Activated CD4-positive, alpha-beta T cell treated with anti-CD3 and anti-CD28 coated beads for 24 hours (primary cell): ENCODE measurements at regions not wholly inside any gene's neighbourhood (a gene's known extent, or its start where the extent isn't known, plus 50 kb on each side); places are given as distances from the start of the nearest gene placed in this dataset.
A peak's percentile ranks its signal among the peaks of the same experiment; 100 is the strongest.
"Not testable (repeated sequence)": the region's sequence is repeated elsewhere in the genome, so short reads cannot be mapped to it uniquely, and the experiment has no call there.

ENCODE experiments used
- DNase-seq, 2 donors: peaks; one replicate each; pipeline ENCODE4 v3.0.0-alpha.2; 2020; ENCODE audit warnings: low read depth in 2 of 2

GRCh38 chr2:136286423-136286822, 168.5 kb upstream of the CXCR4 start:
- no peak for DNase-seq

GRCh38 chr2:136284226-136285119, 166.5 kb upstream of the CXCR4 start:
- no peak for DNase-seq

GRCh38 chr2:136282251-136282650, 164.3 kb upstream of the CXCR4 start:
- no peak for DNase-seq

GRCh38 chr2:136281281-136282114, 163.5 kb upstream of the CXCR4 start:
- no peak for DNase-seq

- not testable (repeated sequence) for DNase-seq
These were observed 148.4 kb upstream of the CXCR4 start for GRCh38 chr2:136266346-136266745.

- no peak for DNase-seq
These were observed 141.6 kb upstream of the CXCR4 start for GRCh38 chr2:136259551-136259950.

GRCh38 chr2:136257893-136258292, 139.9 kb upstream of the CXCR4 start:
- DNase-seq: no peak

- DNase-seq: no peak
These were observed 137.9 kb upstream of the CXCR4 start for GRCh38 chr2:136255648-136256461.

- DNase-seq: no peak
These were observed 137.2 kb upstream of the CXCR4 start for GRCh38 chr2:136255127-136255526.

GRCh38 chr2:136254681-136255080, 136.7 kb upstream of the CXCR4 start:
- DNase-seq: no peak

GRCh38 chr2:136253288-136254004, 135.5 kb upstream of the CXCR4 start:
- DNase-seq: no peak

GRCh38 chr2:136251885-136252585, 134.1 kb upstream of the CXCR4 start:
- no peak for DNase-seq

GRCh38 chr2:136251197-136251884, 133.4 kb upstream of the CXCR4 start:
- DNase-seq: no peak

GRCh38 chr2:136250131-136250530, 132.2 kb upstream of the CXCR4 start:
- DNase-seq: no peak

GRCh38 chr2:136248907-136249306, 131.0 kb upstream of the CXCR4 start:
- DNase-seq: no peak

- no peak for DNase-seq
These were observed 130.3 kb upstream of the CXCR4 start for GRCh38 chr2:136248242-136248641.

- peak in 1 of 2 donors; percentile 22 for DNase-seq
These were observed 129.4 kb upstream of the CXCR4 start for GRCh38 chr2:136247204-136247950.

GRCh38 chr2:136246086-136246669, 128.2 kb upstream of the CXCR4 start:
- no peak for DNase-seq

- DNase-seq: no peak
These were observed 127.3 kb upstream of the CXCR4 start for GRCh38 chr2:136245211-136245610.
